22Rv1 (cell line): ENCODE measurements at regions not wholly inside any gene's neighbourhood (a gene's known extent, or its start where the extent isn't known, plus 50 kb on each side); places are given as distances from the start of the nearest gene placed in this dataset.

ENCODE experiments used
- ZFX ChIP-seq: fragments of 450-650 bp; IDR thresholded peaks from 2 replicates; pipeline ENCODE4 v1.6.1; 2017; ENCODE audit warnings: antibody characterized with exemption, borderline replicate concordance
- TF ChIP-seq, protein P1 (sequence below): fragments of 450-650 bp; IDR thresholded peaks from 2 replicates; pipeline ENCODE4 v1.5.1; 2017; ENCODE audit warnings: mild to moderate bottlenecking

DNA sequence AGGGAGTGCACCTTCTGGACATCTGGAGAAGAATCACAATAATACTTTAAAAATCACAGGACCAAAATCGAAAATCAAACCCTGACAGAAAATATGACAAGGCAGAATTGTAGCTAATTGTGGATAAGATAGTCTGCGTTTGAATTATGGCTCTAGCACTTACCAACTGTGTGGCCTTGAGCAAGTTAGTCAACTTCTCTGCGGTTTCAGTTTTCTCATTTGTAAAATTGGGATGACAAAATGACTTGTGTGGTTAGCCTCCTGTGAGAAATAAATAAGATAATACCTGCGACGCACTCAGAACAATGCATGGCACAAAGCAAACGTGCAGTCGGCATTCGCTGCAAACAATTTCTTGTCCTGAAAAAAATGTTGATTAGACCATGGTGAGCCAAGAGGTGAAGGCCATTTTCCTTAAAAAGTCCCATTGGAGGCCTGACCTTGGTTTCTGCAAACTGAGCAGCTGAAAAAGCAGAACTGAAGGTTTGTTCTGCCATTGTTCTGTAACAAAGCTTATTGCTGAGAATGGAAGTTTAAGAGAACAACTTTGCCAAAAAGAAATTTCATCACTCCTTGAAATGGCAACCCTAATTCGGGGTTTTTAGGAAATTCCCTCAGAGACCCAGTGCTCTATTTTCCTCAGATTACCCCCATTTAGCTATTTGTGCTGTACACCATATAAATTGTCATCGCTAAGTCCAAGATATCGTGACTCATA is 266.3 kb downstream of the ERMARD start:
- TF ChIP-seq, protein P1, sequence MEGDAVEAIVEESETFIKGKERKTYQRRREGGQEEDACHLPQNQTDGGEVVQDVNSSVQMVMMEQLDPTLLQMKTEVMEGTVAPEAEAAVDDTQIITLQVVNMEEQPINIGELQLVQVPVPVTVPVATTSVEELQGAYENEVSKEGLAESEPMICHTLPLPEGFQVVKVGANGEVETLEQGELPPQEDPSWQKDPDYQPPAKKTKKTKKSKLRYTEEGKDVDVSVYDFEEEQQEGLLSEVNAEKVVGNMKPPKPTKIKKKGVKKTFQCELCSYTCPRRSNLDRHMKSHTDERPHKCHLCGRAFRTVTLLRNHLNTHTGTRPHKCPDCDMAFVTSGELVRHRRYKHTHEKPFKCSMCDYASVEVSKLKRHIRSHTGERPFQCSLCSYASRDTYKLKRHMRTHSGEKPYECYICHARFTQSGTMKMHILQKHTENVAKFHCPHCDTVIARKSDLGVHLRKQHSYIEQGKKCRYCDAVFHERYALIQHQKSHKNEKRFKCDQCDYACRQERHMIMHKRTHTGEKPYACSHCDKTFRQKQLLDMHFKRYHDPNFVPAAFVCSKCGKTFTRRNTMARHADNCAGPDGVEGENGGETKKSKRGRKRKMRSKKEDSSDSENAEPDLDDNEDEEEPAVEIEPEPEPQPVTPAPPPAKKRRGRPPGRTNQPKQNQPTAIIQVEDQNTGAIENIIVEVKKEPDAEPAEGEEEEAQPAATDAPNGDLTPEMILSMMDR, result no peak
- no peak for TF ChIP-seq ZFX
